ENCODE measurements at regions not wholly inside any gene's neighbourhood (a gene's known extent, or its start where the extent isn't known, plus 50 kb on each side); places are given as distances from the start of the nearest gene placed in this dataset.

- Mint-ChIP-seq H3K4me1 (ENCODE audit: insufficient read depth, unreplicated experiment) (no peaks in the 10 kb centered on the region), H3K27me3 (ENCODE audit: insufficient read depth, unreplicated experiment) (no peaks in the 10 kb centered on the region), H3K4me3 (ENCODE audit: unreplicated experiment) (no peak overlapping the region), H3K27ac (ENCODE audit: low read depth, unreplicated experiment) (no peak overlapping the region), H3K9me3 (ENCODE audit: unreplicated experiment) (no peaks in the 10 kb centered on the region), H3K36me3 (ENCODE audit: insufficient read depth, unreplicated experiment) (no peaks in the 10 kb centered on the region)
- TF ChIP-seq CTCF (IDR thresholded peaks at IDR 0.05; ENCODE audit: unreplicated experiment), result no peak
- BruUV-seq (replicated peaks), result no TSS peak
- no peak for DNase-seq (ENCODE audit: unreplicated experiment)
- intact Hi-C loops (cut with micrococcal nuclease), result no loop called here
- ChIA-PET CTCF (interaction anchor here (0.6 kb wide), 1 partner anchor 231 kb away, joined by 3 read pairs; no protein-coding TSS in a partner anchor), POLR2A (no interaction called here)
Observed at GRCh38 chr10:62870866-62871265, 54.7 kb upstream of the EGR2 start.

DNA sequence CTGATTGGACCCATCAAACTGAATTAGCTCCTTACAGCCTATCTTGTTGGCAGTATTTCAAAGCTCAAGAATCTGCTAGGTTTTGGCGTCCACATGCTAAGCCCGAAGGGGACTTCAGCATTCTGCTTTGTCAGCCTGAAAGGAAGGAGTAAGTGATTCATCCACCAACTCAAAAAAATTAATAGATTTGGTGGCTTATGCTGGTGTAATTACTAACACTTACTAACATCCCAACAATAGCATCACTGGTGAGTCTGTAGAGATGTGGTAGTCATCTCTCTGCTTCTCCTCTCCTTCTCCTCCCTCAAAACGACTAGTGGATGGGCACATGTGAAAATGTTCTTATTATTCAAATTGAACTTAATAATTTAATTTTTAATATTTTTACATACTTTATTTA, 53.8 kb upstream of the EGR2 start:
- TF ChIP-seq CTCF (IDR thresholded peaks at IDR 0.05; ENCODE audit: unreplicated experiment), result no peak
- H3K27me3 Mint-ChIP-seq (ENCODE audit: insufficient read depth, unreplicated experiment), result no peaks in the 10 kb centered on the region
- no peaks in the 10 kb centered on the region for H3K9me3 Mint-ChIP-seq (ENCODE audit: unreplicated experiment)
- H3K4me3 Mint-ChIP-seq (ENCODE audit: unreplicated experiment), result no peak overlapping the region
- no peak for DNase-seq (ENCODE audit: unreplicated experiment)
- no TSS peak for BruUV-seq (replicated peaks)
- intact Hi-C loops (cut with micrococcal nuclease), result no loop called here
- CTCF ChIA-PET, result interaction anchor here (0.6 to 0.7 kb wide), 2 partner anchors 33 to 40 kb away, joined by 3 read pairs; no protein-coding TSS in a partner anchor
- POLR2A ChIA-PET, result interaction anchor here (0.7 kb wide), 1 partner anchor 14 kb away, joined by 3 read pairs; no protein-coding TSS in a partner anchor
- H3K4me1 Mint-ChIP-seq (ENCODE audit: insufficient read depth, unreplicated experiment), result no peaks in the 10 kb centered on the region
- no peaks in the 10 kb centered on the region for H3K36me3 Mint-ChIP-seq (ENCODE audit: insufficient read depth, unreplicated experiment)
- no peak overlapping the region for H3K27ac Mint-ChIP-seq (ENCODE audit: low read depth, unreplicated experiment)

DNA sequence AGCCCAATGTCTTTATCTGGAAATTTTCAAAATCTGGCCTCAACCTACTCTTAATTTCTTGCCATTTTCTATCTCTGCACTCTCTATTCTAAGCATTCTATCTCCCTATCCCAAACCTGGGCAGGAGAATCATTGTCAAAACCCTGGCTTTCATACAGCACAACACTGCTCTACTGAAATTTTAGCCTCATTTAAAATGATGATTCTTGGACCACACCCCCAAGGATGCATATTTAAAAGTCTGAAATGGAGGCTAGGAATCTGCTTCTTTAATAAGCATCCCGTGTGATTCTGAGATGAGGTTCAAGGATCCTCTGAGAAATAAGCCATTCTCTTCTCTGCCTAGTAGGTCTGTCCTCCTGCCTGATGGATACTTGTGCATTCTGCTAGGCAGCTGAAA, 50.8 kb upstream of the EGR2 start:
- Mint-ChIP-seq H3K36me3 (ENCODE audit: insufficient read depth, unreplicated experiment) (no peaks in the 10 kb centered on the region), H3K27ac (ENCODE audit: low read depth, unreplicated experiment) (no peak overlapping the region), H3K9me3 (ENCODE audit: unreplicated experiment) (no peaks in the 10 kb centered on the region), H3K4me1 (ENCODE audit: insufficient read depth, unreplicated experiment) (peaks cover 5% of the 10 kb centered on the region), H3K4me3 (ENCODE audit: unreplicated experiment) (no peak overlapping the region), H3K27me3 (ENCODE audit: insufficient read depth, unreplicated experiment) (no peaks in the 10 kb centered on the region)
- no peak for DNase-seq (ENCODE audit: unreplicated experiment)
- BruUV-seq (replicated peaks), result no TSS peak
- intact Hi-C loops (cut with micrococcal nuclease), result no loop called here
- ChIA-PET POLR2A (no interaction called here), CTCF (interaction anchor here (0.8 kb wide), 1 partner anchor 15 kb away, joined by 4 read pairs; no protein-coding TSS in a partner anchor)
- TF ChIP-seq CTCF (IDR thresholded peaks at IDR 0.05; ENCODE audit: unreplicated experiment), result no peak

DNA sequence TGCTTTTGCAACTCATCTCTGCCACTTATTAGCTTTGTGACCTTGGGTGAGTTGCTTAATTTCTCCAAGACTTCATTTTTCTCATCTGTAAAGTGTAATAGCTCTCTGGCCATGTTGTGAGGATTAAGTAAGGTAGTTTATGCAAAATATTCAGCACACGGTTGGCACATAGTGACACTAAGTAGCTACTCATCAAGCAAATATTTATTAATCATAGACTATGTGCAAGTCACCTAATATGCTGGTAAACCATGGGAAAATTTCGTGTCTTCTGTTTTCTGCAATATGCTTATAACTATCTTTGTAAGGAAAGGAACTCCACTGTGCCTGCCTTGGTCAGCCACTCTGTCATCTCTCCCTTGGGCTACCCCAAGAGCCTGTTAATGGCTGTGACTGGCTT, 50.3 kb upstream of the EGR2 start:
- no TSS peak for BruUV-seq (replicated peaks)
- no peak for TF ChIP-seq CTCF (IDR thresholded peaks at IDR 0.05; ENCODE audit: unreplicated experiment)
- peaks cover 5% of the 10 kb centered on the region for H3K4me1 Mint-ChIP-seq (ENCODE audit: insufficient read depth, unreplicated experiment)

More for the DNA sequence above, 50.3 kb upstream of the EGR2 start:
- no peaks in the 10 kb centered on the region for H3K27me3 Mint-ChIP-seq (ENCODE audit: insufficient read depth, unreplicated experiment)
- H3K4me3 Mint-ChIP-seq (ENCODE audit: unreplicated experiment), result no peak overlapping the region
- H3K36me3 Mint-ChIP-seq (ENCODE audit: insufficient read depth, unreplicated experiment), result no peaks in the 10 kb centered on the region
- ChIA-PET POLR2A (no interaction called here), CTCF (interaction anchor here (0.6 to 0.8 kb wide), 2 partner anchors 15 to 256 kb away, joined by 4 read pairs; no protein-coding TSS in a partner anchor)
- H3K9me3 Mint-ChIP-seq (ENCODE audit: unreplicated experiment), result no peaks in the 10 kb centered on the region
- no peak for DNase-seq (ENCODE audit: unreplicated experiment)
- intact Hi-C loops (cut with micrococcal nuclease), result no loop called here
- no peak overlapping the region for H3K27ac Mint-ChIP-seq (ENCODE audit: low read depth, unreplicated experiment)

Data from MCF 10A (cell line).